ENCODE measurements at regions not wholly inside any gene's neighbourhood (a gene's known extent, or its start where the extent isn't known, plus 50 kb on each side); places are given as distances from the start of the nearest gene placed in this dataset.

DNA sequence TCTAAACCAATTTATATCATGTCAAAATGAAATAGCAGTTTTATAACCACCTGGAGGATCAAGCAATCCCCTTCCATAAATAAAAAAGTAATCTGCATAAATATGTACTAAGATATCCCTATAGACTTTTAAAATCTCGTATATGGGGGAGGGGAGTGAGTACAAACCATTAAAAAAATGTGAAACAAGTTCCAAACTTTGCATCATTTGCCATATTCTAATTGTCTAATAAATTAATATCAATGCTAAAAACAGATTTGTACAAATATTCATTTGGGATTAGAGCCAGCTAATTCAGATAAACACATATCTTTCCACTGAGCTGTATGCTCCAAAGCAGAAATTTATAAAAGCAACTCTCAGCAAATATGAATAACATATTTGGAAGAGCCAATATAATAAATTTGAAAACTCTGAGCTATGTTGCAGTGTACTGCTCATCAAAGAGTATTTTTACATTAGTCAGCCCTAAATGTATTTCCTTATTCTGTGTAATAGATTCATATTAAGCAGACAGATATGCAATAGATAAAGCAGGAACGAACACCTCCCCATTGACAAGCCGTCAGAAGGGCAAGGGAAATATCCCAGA is 970.2 kb downstream of the EFNB2 start:
- TF ChIP-seq POLR2A (IDR thresholded peaks at IDR 0.05) (no peak), POLR2AphosphoS5 (IDR thresholded peaks at IDR 0.05) (no peak)
- TF ChIP-seq, protein P1, sequence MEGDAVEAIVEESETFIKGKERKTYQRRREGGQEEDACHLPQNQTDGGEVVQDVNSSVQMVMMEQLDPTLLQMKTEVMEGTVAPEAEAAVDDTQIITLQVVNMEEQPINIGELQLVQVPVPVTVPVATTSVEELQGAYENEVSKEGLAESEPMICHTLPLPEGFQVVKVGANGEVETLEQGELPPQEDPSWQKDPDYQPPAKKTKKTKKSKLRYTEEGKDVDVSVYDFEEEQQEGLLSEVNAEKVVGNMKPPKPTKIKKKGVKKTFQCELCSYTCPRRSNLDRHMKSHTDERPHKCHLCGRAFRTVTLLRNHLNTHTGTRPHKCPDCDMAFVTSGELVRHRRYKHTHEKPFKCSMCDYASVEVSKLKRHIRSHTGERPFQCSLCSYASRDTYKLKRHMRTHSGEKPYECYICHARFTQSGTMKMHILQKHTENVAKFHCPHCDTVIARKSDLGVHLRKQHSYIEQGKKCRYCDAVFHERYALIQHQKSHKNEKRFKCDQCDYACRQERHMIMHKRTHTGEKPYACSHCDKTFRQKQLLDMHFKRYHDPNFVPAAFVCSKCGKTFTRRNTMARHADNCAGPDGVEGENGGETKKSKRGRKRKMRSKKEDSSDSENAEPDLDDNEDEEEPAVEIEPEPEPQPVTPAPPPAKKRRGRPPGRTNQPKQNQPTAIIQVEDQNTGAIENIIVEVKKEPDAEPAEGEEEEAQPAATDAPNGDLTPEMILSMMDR (IDR thresholded peaks at IDR 0.05): no peak
- H3K9me3 ChIP-seq: no peaks in the 10 kb centered on the region
- intact Hi-C loops (cut with DNase I; ENCODE audit: low total_unique reads): no loop called here
- no peaks in the 10 kb centered on the region for H3K4me1 ChIP-seq
- no peak overlapping the region for H3K27ac ChIP-seq
- no peak for DNase-seq (ENCODE audit: low spot score in 2 of 2)
- H3K4me3 ChIP-seq: no peak overlapping the region
- H3K27me3 ChIP-seq: no peaks in the 10 kb centered on the region
- H3K36me3 ChIP-seq: no peaks in the 10 kb centered on the region

DNA sequence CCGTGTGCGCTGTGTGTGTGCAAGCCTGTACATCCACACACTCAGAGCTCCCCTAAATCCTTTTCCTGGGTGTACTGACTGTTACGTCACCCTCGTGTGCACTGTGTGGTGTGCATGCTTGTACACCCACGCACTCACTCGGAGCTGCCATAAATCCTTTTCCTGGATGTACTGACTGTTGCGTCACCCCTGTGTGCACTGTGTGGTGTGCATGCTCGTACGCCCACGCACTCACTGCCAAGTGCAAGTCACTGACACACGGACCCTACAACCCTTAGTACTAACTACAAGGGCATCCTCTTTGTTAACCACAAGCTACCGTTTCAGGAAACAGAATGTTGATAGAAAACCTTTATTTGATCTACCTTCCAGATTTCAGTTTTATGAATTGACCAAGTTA is 983.4 kb downstream of the EFNB2 start:
- Histone ChIP-seq H3K9me3 (no peaks in the 10 kb centered on the region), H3K36me3 (no peaks in the 10 kb centered on the region), H3K4me1 (no peaks in the 10 kb centered on the region), H3K27ac (no peak overlapping the region), H3K27me3 (no peaks in the 10 kb centered on the region), H3K4me3 (no peak overlapping the region)
- no peak for DNase-seq (ENCODE audit: low spot score in 2 of 2)
- intact Hi-C loops (cut with DNase I; ENCODE audit: low total_unique reads): no loop called here
- TF ChIP-seq POLR2AphosphoS5 (IDR thresholded peaks at IDR 0.05): no peak
- TF ChIP-seq POLR2A (IDR thresholded peaks at IDR 0.05): no peak
- TF ChIP-seq, protein P1 (IDR thresholded peaks at IDR 0.05): no peak

DNA sequence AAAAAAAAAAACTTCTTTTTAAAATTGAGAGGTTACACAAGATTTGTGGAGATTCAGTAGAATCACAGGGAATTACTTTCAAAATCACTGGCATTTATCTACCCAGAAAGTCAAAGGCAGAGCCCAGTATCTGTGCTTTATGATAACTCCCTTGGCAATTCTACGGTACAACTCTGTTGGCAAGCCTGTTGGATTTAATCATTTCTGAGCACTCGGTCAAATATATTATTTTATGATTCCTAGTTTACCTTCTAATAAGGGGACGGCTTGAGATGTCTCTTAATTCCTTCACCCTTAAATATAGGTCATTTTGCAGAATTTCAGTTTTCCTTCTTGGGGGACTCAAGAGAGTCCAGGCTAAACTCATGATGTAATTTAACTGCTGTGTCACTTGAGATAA is 987.6 kb downstream of the EFNB2 start:
- no peaks in the 10 kb centered on the region for H3K27me3 ChIP-seq
- DNase-seq (ENCODE audit: low spot score in 2 of 2): no peak
- no peaks in the 10 kb centered on the region for H3K36me3 ChIP-seq
- TF ChIP-seq, protein P1 (IDR thresholded peaks at IDR 0.05): no peak
- TF ChIP-seq POLR2AphosphoS5 (IDR thresholded peaks at IDR 0.05): no peak
- no peak overlapping the region for H3K27ac ChIP-seq
- intact Hi-C loops (cut with DNase I; ENCODE audit: low total_unique reads): no loop called here
- H3K9me3 ChIP-seq: no peaks in the 10 kb centered on the region
- no peak overlapping the region for H3K4me3 ChIP-seq
- H3K4me1 ChIP-seq: no peaks in the 10 kb centered on the region

DNA sequence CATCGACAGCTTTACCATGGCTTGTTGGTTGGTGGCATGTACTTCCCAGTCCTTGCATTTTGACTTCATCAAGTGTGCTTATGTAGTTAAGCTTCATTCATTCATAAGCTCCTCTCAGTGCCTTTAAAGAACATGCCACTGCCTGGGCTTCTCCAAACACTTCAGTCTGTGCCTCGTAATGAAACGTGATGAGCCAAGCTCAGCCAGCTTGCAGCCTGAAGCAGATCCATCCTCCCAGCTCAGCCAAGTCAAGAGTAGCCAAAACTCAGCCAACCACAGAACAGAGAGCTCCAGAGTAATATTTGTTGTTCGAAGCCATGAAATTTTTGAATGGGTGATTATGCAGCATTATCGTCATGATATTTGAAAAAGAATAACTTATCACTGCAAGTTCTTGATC is 989.7 kb downstream of the EFNB2 start:
- intact Hi-C loops (cut with DNase I; ENCODE audit: low total_unique reads): no loop called here
- TF ChIP-seq, protein P1 (IDR thresholded peaks at IDR 0.05): no peak
- TF ChIP-seq POLR2A (IDR thresholded peaks at IDR 0.05): no peak
- no peak for TF ChIP-seq POLR2AphosphoS5 (IDR thresholded peaks at IDR 0.05)
- H3K9me3 ChIP-seq: no peaks in the 10 kb centered on the region
- no peak overlapping the region for H3K27ac ChIP-seq
- no peak overlapping the region for H3K4me3 ChIP-seq
- no peaks in the 10 kb centered on the region for H3K4me1 ChIP-seq
- no peaks in the 10 kb centered on the region for H3K27me3 ChIP-seq
- no peak for DNase-seq (ENCODE audit: low spot score in 2 of 2)
- no peaks in the 10 kb centered on the region for H3K36me3 ChIP-seq

DNA sequence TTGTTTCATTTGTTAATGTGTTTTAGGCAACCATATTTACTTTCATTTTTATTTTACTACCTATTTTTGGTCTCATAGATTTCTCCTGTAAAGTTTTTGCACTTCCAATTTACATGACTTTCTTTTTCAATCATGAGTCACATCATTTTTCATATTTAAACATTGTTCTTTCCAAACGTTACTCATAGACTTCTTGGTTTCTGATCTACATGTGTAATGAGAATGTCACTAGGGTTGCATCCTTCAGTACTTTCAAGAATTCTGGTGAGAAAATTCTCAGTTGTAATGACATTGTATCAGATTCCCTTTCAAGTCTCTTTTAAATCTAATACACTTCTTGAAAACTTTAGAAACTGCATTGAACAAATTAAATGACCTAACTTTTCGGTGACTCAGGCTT is 991.7 kb downstream of the EFNB2 start:
- TF ChIP-seq POLR2A (IDR thresholded peaks at IDR 0.05): no peak
- TF ChIP-seq POLR2AphosphoS5 (IDR thresholded peaks at IDR 0.05): no peak
- TF ChIP-seq, protein P1 (IDR thresholded peaks at IDR 0.05): no peak
- Histone ChIP-seq H3K27me3 (no peaks in the 10 kb centered on the region), H3K36me3 (no peaks in the 10 kb centered on the region), H3K4me1 (no peaks in the 10 kb centered on the region), H3K4me3 (no peak overlapping the region), H3K27ac (no peak overlapping the region), H3K9me3 (no peaks in the 10 kb centered on the region)
- DNase-seq (ENCODE audit: low spot score in 2 of 2): no peak
- intact Hi-C loops (cut with DNase I; ENCODE audit: low total_unique reads): no loop called here

Data from breast epithelium (tissue), 4 donors.